GM18511 (cell line): ENCODE measurements at regions not wholly inside any gene's neighbourhood (a gene's known extent, or its start where the extent isn't known, plus 50 kb on each side); places are given as distances from the start of the nearest gene placed in this dataset.
"Not testable (repeated sequence)": the region's sequence is repeated elsewhere in the genome, so short reads cannot be mapped to it uniquely, and the experiment has no call there.

Experiments used
- ATAC-seq: cut with Tn5 transposase; IDR thresholded peaks from one replicate; pipeline ENCODE4 v1.9.1; 2021; ENCODE audit warnings: mild to moderate bottlenecking, moderate library complexity; ENCODE audit not compliant: unreplicated experiment

DNA sequence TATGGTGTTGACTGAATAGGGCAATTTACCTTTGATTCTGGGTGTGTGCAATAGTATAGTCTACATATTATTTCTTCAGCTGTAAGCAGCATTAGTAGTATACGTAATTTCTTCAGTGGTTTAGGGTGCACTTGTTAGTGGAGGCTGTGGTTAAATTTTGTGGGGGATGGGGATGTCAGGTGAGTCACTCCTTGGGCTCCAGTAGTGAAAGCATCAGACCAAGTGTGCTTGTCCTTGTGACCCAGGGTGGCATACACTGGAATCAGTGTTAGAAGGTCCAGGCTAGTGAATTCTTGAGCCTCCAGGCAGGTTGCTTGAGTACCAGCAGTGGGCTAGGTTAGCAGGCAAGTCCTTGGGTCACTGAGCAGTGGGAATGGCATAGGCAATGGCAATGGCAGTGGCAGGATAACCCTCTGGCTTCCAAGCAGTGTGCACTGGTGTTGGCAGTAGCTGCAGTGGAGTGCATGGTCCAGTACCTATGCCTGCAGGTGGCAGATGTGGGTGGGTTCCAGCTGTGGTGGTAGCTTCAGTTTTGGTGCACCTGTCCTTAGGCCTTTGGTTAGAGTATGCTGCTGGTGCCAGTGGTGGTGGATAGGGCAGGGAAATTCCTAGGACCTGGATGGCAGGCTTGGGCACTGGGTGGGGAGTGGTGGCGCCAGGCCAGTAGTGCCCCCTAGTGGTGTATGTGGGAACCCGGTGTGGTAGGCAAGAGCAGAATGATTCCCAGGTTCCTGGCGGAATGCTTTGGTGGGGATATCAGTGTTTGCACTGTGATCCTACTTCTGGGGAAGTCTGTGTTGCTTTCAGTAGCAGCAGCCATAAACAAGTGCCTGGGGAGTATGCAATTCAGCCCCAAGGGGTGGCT lies 531.0 kb downstream of the SMARCA1 start:
- no peak for ATAC-seq

DNA sequence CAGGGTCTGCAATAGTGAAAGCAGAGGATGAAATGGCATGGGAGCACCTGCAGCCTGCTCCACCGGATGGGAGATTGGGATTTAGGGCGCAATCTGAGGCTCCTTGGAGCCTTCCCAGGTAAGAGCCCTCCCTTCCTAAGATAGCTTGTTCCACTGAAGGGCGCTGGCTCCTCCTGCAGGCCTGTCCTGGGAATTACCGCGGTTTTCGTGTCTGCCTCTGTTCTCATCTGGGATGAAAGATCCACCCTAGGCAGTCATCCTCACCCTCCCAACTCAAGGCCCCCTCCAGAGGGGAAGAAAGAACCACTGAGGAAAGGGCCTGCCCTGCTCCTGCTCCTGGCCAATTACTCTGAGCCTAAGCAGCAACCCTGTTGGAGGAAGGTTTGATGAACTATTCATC lies 547.5 kb downstream of the SMARCA1 start:
- peak; percentile 87 for ATAC-seq

DNA sequence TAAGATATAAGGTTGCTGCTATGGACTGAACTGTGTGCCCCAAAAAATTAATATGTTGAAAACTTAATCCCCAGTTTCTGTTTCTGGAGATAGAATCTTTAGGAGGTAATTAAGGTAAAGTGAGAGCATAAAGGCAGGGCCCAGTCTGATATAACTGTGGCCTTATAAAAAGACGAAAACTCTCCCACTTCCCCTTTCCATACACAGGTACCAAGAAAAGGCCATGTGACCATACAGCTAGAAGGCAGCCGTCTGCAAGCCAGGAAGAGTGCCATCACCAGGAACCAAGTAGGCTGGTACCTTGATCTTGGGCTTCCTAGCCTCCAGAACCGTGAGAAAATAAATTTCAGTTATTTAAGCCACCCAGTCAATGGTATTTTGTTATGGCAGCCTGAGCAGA lies 550.3 kb downstream of the SMARCA1 start:
- ATAC-seq, result no peak

DNA sequence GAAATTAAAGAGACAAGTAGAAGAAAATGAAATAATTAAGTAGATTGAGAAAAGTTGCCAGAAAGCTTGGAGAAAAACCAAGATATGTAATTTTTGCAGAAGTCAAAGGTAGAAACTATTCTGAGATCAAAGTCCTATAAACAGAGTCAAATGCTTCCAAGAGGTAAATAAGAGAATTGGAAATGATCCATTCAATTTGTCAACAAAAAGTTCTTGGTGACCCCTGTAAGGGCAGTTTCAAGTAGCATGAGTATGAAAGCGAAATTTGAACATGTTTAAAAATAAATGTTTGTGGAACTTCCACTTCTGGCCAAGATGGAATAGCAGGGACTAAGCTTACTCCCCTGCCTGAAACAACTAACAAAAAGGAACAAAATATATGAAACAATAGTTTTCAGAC lies 562.0 kb downstream of the SMARCA1 start:
- no peak for ATAC-seq

DNA sequence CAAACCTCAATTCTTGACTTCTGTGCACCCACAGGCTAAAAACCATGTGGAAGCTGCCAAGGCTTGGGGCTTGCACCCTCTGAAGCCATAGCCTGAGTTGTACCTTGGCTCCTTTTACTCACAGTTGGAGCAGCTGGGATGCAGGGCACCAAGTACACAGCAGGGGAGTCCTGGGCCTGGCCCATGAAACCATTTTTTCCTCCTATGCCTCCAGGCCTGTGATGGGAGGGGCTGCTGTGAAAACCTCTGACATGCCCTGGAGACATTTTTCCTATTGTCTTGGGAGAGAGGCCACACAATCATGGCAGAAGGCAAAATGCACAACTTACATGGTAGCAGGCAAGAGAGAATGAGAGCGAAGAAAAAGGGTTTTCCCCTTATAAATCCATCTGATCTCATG lies 568.6 kb downstream of the SMARCA1 start:
- not testable (repeated sequence) for ATAC-seq

DNA sequence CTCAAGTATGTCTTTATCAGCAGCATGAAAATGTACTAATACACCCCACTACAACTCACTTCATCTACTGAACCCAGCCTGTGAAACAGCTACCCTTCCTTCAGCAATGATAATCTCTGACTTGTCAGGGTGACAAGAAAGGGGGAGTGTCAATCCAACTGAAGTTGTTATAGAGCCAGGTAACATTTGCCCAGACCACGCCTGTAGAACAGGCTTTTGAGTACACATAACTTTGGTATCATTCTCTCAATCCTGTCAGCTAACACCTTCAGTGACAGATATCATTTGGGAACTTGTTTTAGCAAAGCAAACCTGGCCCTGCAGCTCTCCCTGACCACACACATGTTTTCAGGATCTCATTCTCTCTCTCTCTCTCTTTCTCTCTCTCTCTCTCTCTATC lies 592.2 kb downstream of the SMARCA1 start:
- no peak for ATAC-seq

DNA sequence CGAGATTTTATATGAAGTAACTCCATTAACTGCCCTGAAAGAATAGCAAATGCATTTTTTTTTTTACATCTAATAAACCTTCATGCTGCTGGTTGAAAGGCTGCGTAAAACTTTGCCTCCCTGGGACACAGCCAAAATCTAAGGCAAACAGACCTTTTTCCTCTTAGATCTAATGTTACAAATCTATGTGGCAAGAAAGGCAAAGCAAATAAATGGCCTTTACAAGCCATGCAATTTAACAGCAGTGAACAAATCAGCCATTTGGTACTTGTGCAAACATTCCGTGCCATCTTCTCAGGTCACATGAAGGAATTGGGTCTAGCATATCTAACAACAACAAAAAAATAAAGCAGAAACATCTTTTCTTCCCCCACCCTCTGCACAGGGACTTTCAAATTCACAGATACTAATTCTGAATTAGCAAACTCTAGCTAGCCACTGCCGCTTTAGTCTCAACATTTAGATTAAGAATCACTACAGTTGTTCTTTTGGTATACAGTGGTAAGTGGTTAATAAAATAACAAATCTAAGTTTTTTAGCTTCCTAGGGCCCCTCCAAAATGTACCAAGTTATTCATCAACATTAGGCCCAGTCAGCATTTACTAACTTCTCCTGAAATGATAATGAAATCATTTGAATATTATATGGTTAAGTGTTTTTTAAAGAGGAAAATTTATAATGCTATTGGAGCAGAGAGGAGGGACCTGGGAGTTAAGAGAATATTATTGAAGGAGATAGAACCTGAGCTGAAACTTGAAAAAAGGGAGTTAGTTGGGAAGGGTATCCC lies 593.8 kb downstream of the SMARCA1 start:
- ATAC-seq, result no peak

DNA sequence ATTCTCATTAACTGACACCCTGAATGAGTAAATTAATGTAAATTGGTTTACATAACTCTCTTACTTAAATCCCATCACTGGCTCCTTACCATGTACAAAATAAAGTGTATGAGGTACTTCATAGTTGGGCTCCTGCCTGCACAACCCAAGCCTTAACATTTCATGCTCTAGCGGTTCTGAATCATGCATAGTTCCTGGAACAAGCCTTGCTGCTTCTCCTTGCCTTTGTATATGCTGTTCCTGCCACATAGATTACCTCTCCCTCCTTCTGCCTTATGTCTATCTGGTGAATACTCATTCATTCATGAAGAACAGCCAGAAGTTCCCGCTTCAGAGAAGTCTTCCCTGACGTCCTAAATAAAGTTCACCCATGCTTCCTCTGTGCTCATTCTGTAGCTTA lies 594.7 kb downstream of the SMARCA1 start:
- ATAC-seq, result no peak

DNA sequence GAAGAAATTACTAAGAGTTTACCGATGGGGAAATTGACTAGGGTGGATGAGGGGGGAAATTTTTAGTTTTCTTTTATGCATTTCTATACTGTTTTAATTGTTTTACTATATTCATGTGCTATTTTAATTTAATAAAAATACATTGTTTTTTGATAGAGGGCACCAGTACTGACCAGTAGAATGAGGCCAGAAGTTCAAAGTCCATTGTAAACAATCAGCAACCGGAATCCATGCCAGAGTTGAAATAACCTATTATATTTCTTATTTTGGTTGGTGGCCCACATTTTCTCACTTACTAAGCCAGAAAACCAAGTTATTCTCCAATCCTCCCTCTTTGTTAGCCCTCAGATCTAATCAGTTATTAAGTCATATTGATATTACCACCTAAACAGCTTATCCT lies 595.9 kb downstream of the SMARCA1 start:
- no peak for ATAC-seq

DNA sequence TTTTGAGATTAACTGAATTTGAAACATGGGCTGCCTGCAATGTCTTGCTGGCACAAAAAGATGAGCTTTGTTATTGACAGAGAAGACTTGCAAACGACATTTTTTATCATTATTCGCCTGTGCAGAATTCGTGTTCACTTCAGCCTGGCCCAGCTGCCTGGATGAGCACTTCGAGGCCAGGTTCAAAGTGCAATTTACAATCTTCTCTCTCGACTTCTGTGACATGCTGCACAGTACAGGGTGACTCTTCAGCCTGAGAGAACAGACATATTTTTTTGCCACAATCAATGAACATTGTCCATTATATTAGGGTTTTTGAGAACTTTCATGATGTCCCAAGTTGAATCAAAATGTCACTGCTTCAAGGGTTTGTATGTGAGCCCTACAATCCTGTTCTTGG lies 616.5 kb downstream of the SMARCA1 start:
- no peak for ATAC-seq

DNA sequence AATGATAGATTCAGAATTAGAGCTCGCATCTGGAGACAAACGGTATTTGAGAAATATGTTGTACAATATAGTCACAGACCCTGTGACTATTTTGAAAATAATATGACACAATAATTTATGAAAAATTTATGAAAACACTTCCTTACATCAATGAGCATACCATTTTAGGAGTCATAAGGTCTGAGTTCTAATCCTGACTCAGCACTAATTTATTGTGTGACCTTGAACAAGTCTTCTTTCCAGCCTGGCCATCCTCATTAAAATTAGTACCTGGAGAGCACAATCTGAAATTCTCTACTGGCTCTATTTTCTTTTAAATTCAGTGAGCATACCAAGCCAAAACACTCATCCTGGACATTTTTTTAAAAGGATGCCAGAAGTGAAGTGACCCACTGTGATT lies 622.3 kb downstream of the SMARCA1 start:
- ATAC-seq, result no peak

DNA sequence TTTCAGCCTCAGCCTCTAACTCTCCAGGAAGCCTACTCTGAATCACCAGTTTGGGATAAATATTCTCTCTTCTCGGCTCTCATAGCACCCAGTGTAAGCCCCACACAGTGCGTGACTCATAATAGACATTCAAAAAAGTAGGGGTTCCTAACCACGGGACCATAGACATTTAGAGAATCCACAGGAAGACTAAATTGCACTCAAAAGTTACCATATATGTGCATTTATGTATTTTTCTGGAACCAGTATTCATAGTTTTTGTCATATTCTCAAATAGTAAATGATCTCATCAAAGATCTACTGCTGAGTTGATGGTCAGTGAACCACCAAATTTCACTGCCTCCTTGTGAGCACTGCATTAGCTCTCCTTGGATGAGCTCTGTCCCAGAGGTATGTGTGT lies 625.7 kb downstream of the SMARCA1 start:
- no peak for ATAC-seq

DNA sequence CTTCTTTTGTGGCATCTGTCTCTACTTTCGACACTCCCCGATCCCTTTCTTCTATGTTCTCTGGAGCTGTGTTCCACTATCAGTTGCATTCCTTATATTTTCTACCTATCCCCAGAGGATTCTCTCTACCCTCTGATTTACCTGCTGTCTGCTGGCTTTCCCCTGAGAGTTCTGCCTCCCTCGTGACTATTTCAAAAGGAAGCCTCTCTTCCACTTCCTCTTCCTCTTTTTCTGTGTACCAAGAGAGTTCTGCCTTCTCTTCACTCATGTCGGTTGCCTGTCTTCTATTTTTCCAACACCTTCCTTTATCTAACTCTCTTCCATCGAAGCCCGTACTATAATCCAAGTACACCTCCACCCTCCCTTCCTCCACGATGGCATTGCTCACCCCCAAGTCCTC lies 631.7 kb downstream of the SMARCA1 start:
- ATAC-seq, result no peak

DNA sequence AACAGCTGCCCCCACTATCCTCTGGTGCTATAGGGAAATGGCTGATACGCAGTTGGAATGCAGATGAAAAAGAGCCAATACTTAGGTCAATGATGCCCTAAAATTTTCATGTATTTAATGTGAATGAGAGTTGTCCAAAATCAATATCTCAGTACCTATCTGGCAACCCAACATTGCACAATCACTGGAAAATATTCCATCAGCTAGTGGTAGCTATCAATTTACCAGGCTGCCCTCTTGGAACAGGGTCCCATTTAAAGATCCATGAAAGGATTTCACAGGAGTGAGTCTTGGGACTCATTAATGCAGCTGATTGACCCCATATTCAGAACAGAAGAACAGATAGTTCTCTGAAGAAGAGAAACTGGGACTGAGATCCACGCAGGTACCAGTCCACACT lies 638.9 kb downstream of the SMARCA1 start:
- no peak for ATAC-seq

DNA sequence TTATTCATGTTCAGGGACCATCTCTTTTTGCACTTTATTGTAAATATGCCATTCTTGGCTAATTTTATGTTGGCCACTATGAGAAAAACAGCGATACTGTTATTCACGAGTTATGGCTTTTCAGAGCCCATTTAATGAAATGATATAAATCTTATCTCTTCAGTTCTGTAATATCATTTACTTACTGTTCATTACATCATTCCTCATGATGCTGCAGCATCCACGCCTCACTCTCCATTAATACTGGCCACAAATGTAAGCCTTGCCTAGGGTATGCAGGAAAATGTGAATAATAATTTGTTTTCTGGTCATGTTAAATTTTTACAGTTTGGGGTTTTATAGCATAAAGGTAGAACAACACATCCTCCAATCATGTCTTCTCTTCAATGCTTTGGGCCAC lies 639.6 kb downstream of the SMARCA1 start:
- ATAC-seq, result no peak

DNA sequence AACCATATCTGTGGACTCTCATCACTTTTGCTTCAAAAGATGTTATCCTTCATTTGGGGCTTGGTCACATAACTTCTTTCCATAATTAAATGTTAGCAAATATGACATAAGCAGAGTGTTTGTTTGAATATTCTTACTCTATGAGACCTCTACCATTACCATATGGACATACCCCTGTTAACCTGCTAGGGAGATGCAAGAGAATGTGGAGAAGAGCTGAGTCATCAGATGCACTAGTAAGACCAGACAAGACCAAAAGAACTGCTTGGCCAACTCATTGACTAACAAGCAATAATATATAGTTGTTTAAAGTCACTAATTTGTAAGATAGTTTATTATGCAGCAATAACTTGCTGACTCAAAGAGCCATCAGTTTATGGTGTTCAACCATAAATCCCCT lies 652.9 kb downstream of the SMARCA1 start:
- ATAC-seq, result no peak

DNA sequence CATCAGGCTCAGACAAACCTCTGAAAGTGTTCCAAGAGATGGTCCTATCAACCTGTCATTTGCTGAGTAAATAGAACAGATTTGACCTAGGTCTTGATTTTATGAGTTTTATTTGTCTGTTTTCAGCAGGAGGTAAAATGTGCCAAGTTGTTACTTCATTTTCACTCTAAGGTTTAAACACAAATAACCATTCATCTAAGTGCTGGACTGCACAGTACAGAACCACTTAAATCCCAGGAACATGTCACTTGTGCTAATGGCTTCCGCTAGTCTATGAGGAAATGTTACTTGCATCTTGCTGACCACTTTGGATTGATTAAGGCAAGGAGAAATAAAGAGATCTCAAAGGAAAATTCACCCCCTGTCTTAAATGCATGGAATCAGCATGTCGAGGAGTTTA lies 660.7 kb downstream of the SMARCA1 start:
- ATAC-seq, result no peak

DNA sequence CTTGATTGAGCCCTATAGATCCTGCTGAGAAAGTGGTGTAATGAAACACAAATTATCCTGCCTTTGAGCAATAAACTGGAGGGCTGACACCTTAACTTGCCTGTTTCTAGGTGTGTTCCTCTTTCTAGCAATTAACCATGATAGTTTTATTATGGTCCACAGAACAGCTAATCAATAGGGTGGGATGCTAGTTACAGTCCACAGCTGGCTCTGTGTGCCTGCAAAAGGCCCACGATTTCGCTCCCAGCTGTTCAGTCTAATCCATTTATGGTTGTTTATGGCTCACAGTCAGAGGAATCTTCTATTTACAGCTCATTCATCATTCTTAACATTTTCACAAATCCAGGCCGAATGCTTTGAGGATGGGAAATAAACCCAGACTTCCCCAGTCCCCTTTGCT lies 674.9 kb downstream of the SMARCA1 start:
- ATAC-seq, result no peak

DNA sequence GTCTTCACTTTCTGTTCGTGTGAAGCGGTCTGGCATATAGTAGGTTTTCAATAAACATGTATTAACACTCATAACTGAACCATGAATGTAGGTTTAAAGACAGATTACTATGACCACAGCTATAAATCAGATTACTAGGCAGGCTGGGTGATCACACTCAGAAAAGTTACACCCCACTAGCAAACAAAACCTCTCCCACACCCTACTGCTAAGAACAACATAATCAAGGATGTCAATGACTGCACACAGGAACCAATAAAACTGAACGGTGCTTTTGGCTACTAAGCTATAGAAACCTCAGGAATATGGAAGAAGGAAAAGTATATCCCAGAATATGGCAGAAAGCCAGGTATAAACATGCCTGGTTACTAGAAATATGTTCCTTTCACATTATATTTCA lies 676.9 kb downstream of the SMARCA1 start:
- no peak for ATAC-seq

DNA sequence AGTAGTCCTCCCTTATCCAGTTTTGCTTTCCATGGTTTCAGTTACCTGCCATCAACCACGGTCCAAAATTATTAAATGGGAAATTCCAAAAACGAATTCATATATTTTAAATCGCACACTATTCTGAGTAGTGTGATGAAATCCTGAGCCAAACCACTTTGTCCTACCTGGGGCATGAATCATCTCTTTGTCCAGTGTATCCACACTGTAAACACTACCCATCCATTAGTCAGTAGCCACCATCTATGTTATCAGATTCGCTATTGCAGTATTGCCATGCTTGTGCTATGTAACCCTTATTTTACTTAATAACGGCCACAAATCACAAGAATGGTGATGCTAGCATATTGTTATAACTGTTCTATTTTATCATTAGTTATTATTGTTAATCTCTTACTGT lies 704.6 kb downstream of the SMARCA1 start:
- no peak for ATAC-seq

DNA sequence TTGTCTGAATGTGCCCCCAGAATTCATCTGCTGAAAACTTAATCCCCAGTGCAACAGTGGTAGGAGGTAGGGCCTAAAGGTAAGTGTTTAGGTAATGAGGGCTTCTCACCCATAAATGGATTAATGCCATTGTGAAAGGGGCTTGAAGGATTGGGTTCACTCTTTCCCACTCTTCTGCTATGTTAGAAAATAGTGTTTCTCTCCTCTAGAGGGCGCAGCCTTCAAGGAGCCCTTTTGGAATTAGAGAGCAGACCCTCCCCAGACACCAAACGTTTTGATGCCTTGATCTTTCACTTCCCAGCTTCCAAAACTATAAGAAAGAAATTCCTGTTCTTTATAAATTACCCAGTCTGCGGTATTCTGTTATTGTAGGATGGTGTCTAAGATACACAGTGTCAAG lies 706.4 kb downstream of the SMARCA1 start:
- ATAC-seq, result no peak

DNA sequence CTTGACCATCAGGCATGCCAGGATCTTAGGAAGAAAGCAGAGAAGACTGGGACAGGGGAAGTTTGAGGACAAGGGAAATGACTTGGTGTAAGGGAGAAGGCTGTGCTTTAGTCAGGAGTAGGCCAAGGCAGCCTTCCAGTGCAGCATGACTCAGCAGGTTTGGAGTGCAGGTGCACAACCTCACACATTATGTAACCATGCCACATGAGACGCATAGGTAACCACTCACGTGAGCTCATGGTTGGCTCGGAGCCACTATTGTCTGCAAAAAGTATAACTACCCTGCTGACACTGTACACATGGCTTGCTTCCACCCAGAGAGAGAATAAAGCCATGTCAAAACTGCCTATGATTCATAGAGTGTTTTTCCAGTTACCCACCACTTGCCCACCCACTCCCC lies 715.9 kb downstream of the SMARCA1 start:
- ATAC-seq, result no peak
